HG03025 (cell line): ENCODE measurements at regions not wholly inside any gene's neighbourhood (a gene's known extent, or its start where the extent isn't known, plus 50 kb on each side); places are given as distances from the start of the nearest gene placed in this dataset.

Experiments used
- ATAC-seq: cut with Tn5 transposase; IDR thresholded peaks from one replicate; pipeline ENCODE4 v1.9.1; 2021; ENCODE audit warnings: mild to moderate bottlenecking, moderate library complexity; ENCODE audit not compliant: unreplicated experiment, low FRiP score

DNA sequence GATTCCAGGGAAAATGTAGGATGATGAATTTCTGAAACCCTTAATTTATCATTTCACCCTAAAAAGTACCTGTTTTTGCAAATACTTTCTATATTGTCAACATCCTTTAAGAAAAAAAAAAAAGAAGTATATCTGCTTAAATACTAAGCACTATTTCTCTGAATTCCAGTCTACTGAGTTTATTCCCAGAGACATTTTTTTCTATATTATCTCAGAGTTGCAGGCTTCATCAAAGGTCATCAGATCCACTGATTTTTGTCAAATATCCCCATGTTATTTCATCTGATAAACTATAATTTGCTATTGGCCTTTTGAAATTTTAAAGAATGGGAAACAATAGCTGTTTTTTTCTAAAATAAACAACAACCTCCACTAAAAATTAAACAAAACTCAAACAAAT, 357.6 kb upstream of the ID4 start:
- no peak for ATAC-seq

- no peak for ATAC-seq
These were observed 344.3 kb upstream of the ID4 start for GRCh38 chr6:19492636-19493405.

- ATAC-seq = no peak
These were observed 335.4 kb upstream of the ID4 start for GRCh38 chr6:19501737-19502245.

- ATAC-seq = no peak
These were observed 334.9 kb upstream of the ID4 start for GRCh38 chr6:19502301-19502700.

DNA sequence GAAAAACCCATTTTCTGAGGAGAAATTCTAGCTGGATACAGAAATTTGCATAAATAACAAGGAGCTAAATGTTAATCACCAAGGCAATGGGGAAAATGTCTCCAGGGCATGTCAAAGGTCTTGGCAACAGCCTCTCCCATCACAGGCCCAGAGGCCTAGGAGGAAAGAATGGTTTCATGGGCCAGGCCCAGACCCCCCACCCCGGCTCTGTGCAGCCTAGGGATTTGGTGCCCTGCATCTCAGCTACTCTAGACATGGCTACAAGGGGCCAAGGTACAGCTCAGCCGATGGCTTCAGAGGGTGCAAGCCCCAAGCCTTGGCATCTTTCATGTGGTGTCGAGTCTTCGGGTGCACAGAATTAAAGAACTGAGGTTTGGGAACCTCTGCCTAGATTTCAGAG, 321.2 kb upstream of the ID4 start:
- ATAC-seq = no peak

DNA sequence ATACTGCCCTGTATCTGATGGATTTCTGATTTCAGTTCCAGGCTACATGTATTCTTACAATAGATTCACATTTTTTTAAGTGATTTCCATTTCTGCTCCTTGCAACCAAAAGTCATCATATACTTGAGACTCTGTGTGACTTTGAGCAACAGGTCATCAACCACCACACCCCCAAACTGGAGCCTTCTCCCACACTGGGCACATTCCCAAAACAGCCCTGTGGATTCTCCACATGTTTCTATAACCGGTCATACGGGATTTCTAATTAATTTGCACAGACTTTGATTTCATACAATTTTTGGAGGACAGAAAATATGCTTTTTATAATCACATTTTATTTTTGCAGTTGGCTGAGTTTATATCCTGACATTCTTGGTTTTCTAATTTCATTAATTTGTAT, 317.2 kb upstream of the ID4 start:
- no peak for ATAC-seq

GRCh38 chr6:19524366-19525186, 312.6 kb upstream of the ID4 start:
- no peak for ATAC-seq

DNA sequence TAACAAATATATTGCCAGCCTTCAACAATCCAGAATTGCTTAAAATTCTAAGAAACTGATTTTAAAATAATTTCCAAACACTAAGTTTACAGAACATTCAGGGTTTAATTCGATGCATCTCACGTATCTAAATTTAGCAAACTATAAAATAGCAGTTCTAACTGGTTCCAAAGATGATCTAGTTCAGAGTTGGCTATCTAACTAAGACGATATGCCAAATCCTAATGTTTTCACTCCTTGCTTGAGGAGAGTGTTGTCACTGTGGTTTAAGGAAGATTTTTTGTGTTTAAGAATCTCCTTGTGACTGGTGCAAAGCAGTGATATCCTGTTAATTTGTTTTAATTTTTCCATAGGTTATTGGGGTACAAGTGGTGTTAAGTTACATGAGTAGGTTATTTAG, 311.5 kb upstream of the ID4 start:
- ATAC-seq = no peak

GRCh38 chr6:19530188-19530587, 307.0 kb upstream of the ID4 start:
- ATAC-seq = no peak

- no peak for ATAC-seq
These were observed 301.8 kb upstream of the ID4 start for GRCh38 chr6:19535351-19535750.

- no peak for ATAC-seq
These were observed 300.3 kb upstream of the ID4 start for GRCh38 chr6:19536838-19537237.

- ATAC-seq = no peak
These were observed 299.1 kb upstream of the ID4 start for GRCh38 chr6:19538096-19538495.

DNA sequence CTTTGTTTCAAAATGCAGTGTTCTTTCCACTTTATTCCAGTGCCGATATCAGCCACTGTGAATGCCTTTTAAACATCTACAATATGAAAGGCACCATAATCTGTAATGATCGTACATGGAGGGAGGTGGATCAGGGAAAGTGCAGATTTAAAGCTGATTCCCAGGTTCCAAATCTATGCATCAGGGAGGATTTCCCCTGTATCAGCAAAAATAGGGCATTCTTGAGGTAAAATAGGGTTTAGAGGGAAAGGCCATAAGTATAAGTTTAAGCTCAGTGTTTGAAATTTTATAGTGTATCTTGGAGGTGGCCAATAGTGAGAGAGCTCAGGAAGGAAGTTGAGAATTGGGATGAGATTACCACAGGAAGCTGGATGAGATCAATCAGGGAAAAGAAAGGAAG, 289.7 kb upstream of the ID4 start:
- ATAC-seq = no peak

GRCh38 chr6:19549109-19549508, 288.1 kb upstream of the ID4 start:
- no peak for ATAC-seq

- no peak for ATAC-seq
These were observed 286.8 kb upstream of the ID4 start for GRCh38 chr6:19550380-19550779.

DNA sequence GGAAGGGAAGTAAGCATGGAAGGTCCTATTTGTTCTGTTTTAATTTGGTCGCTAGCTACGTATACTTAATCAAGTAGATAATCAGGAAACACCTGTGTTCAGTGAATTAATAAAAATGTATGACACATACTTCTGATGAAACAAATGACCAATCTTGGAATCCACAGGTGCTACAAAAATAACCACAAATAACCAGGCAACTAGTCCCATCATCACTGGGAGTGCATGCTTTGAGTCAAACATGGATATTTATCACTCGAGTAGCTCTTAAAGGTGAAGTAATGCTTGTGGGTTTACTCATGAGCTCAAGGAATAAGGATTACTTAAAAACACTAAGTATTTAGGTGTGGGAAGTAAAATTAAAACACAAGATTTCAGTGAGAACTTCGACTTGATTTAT, 285.6 kb upstream of the ID4 start:
- no peak for ATAC-seq

- no peak for ATAC-seq
These were observed 285.1 kb upstream of the ID4 start for GRCh38 chr6:19552076-19552475.

DNA sequence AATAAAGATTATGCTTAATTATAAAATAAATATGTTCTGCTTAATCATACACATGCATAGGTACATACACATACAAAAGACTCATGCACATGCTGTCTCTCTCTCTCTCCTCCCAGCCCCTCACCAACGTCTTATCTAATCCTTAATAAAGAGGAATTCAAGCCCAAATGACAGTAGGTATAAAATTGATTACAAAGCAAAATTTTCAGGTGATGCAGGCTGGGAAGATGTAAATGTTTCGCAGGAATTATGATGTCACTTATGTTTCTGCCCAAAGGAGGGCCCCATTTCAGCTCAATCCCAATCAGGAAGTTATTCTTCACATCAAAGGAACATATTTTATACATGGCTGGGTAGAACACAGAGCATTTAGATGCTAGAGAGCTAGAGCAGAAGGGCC, 284.6 kb upstream of the ID4 start:
- no peak for ATAC-seq

DNA sequence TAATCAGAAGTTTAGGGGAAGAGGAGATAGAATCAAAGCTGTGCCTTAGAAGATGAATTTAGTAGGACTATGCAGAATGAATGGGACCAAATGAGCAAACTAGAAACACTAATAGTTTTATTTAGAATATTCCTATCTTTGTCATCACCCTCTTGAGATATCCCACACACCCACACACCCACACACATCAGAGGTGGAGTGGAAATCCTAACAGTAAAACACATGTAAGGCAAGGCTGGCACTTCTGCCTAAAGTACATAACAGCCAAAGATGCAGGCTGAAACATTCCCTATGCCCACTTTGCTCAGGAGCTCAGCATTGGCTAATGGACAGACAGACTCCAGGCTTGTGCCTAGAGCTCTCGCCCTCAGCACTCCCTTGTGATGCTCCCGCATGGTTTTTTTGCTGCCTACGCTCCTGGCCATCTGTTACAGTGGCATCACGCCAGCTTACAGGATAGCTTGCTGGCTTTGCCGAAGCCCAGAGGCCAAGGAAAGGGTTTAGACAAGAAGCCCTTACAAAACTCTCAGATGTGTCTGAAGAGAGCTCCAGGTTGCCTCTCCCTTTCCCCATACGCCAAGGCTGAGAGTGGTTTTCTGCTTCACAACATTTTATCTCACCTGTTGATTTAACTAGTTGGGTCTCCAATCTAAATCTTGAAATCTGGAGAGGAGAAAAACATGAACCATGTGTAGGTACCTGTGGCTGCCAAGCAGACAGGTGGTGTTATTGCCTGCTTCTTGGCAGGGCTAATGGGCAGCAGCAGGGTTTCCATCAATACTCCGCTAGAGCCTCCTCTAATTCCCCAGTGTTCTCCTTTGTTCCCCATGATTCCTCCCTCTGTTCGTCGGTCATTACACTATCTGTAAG, 282.6 kb upstream of the ID4 start:
- no peak for ATAC-seq

- ATAC-seq = no peak
These were observed 280.0 kb upstream of the ID4 start for GRCh38 chr6:19557191-19557590.

DNA sequence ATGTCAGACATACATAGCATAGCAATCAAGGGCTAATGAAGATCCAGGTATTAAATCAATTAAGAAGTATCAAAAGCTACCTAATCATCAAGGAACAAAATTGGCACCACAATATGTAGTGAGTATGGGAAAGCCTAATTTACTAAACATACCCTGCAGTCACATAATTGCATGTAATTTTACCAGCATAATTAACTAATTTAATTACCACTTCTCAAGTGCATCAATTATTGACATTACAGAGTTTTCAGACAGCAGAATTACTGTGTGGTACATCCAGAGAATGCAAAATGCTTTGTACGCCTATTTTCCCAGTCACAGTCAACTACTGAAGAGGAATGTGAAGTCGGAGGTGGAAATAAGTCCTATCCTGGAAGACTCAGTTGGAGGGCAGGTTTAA, 279.0 kb upstream of the ID4 start:
- no peak for ATAC-seq
